Right lobe of liver (tissue), 4 donors: ENCODE measurements at regions not wholly inside any gene's neighbourhood (a gene's known extent, or its start where the extent isn't known, plus 50 kb on each side); places are given as distances from the start of the nearest gene placed in this dataset.

ENCODE experiments used
- POLR2A ChIP-seq: fragments of 450-650 bp; IDR thresholded peaks from one replicate; pipeline ENCODE4 v1.6.1; 2017; ENCODE audit warnings: antibody characterized with exemption, mild to moderate bottlenecking
- TF ChIP-seq, protein P1 (sequence below), 4 donors: fragments of 200-600 bp in 3 of 4; fragments of 450-650 bp in 1 of 4; IDR thresholded peaks; one replicate each; pipeline versions ENCODE4 v1.5.1 to v1.8.0; 2016 to 2022; ENCODE audit warnings: antibody characterized with exemption in 4 of 4, mild to moderate bottlenecking in 2 of 4
- donor health status: DM: no; HTN: no; CAD: no.
- donor health status: DM: no; HTN: no; CAD: no.
- donor health status: DM: no; HTN: yes; CAD: no.

DNA sequence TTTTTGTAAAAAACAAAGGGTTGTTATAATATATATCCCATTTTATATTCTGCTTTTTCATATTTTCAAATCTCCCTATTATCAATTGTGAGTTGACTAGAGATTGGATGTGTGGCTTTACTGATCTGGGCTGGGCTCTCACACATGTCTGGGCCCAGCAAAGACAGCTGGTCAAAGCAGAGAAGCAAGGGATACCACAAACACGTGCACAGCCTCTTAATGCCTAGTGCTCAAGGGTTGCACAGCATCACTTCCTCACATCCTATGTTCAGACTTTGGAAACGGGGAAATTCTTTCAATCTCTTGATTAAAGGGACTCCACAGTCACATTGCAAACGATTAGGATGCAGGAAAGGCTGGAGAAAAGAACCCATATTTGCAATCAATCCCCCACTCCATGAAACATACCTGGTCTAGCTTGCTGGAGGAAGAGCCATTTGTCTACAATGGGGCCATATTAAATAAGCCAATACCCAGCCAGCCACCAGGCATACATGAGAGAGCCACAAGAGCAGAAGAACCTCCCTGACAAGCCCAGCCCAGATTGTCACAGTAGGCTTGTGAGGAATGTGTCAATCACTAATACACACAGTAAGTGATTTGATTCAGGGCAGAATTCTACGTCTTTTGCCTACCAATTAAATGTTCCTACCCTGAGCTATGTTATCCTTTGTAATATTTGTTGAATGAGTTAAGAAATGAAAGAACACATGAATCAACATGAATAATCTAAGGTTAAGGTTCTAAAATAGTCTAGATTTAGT lies 431.2 kb downstream of the TNS3 start:
- TF ChIP-seq, protein P1, sequence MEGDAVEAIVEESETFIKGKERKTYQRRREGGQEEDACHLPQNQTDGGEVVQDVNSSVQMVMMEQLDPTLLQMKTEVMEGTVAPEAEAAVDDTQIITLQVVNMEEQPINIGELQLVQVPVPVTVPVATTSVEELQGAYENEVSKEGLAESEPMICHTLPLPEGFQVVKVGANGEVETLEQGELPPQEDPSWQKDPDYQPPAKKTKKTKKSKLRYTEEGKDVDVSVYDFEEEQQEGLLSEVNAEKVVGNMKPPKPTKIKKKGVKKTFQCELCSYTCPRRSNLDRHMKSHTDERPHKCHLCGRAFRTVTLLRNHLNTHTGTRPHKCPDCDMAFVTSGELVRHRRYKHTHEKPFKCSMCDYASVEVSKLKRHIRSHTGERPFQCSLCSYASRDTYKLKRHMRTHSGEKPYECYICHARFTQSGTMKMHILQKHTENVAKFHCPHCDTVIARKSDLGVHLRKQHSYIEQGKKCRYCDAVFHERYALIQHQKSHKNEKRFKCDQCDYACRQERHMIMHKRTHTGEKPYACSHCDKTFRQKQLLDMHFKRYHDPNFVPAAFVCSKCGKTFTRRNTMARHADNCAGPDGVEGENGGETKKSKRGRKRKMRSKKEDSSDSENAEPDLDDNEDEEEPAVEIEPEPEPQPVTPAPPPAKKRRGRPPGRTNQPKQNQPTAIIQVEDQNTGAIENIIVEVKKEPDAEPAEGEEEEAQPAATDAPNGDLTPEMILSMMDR (IDR thresholded peaks at IDR 0.05), result no peak
- TF ChIP-seq POLR2A, result no peak
